SK-N-SH treated with all-trans-retinoic acid at 6 μM for 48 hours (cell line): ENCODE measurements at regions not wholly inside any gene's neighbourhood (a gene's known extent, or its start where the extent isn't known, plus 50 kb on each side); places are given as distances from the start of the nearest gene placed in this dataset.

Experiments used
- BACH2 ChIP-seq: fragments of 250-450 bp; sonication (Bioruptor Pico); IDR thresholded peaks from 2 replicates; pipeline ENCODE4 v1.9.0; 2021; ENCODE audit warnings: mild to moderate bottlenecking, borderline replicate concordance
- ISL1 ChIP-seq: fragments of 250-450 bp; sonication (Bioruptor Pico); IDR thresholded peaks from 2 replicates; pipeline ENCODE4 v2.1.2; 2022; ENCODE audit warnings: mild to moderate bottlenecking, moderate library complexity
- PPARA ChIP-seq: fragments of 250-450 bp; sonication (Bioruptor Pico); IDR thresholded peaks from 2 replicates; pipeline ENCODE4 v1.5.0; 2020; ENCODE audit warnings: mild to moderate bottlenecking, borderline replicate concordance
- RARB ChIP-seq: fragments of 250-450 bp; sonication (Bioruptor Pico); IDR thresholded peaks from 2 replicates; pipeline ENCODE4 v1.8.0; 2021; ENCODE audit warnings: mild to moderate bottlenecking, moderate library complexity
- TOX ChIP-seq: fragments of 250-450 bp; sonication (Bioruptor Pico); IDR thresholded peaks from 2 replicates; pipeline ENCODE4 v1.8.0; 2021; ENCODE audit warnings: mild to moderate bottlenecking, moderate library complexity, borderline replicate concordance
- ZC3H10 ChIP-seq: fragments of 250-450 bp; sonication (Bioruptor Pico); IDR thresholded peaks from 2 replicates; pipeline ENCODE4 v1.5.1; 2021; ENCODE audit warnings: mild to moderate bottlenecking, moderate library complexity
- ZFP3 ChIP-seq: fragments of 250-450 bp; sonication (Bioruptor Pico); IDR thresholded peaks from 2 replicates; pipeline ENCODE4 v1.5.0; 2020; ENCODE audit warnings: mild to moderate bottlenecking, moderate library complexity
- ZFP30 ChIP-seq: fragments of 450-650 bp; formaldehyde crosslinking; IDR thresholded peaks from 2 replicates; pipeline ENCODE4 v1.5.0; 2022; ENCODE audit warnings: mild to moderate bottlenecking, moderate library complexity
- ZNF8 ChIP-seq: fragments of 450-650 bp; formaldehyde crosslinking; IDR thresholded peaks from 2 replicates; pipeline ENCODE4 v1.5.0; 2020; ENCODE audit warnings: mild to moderate bottlenecking, moderate library complexity
- TF ChIP-seq, protein P1 (sequence below): fragments of 250-450 bp; sonication (Bioruptor Pico); IDR thresholded peaks from 2 replicates; pipeline ENCODE4 v1.5.0; 2020; ENCODE audit warnings: mild to moderate bottlenecking, moderate library complexity
- TF ChIP-seq, protein P2 (sequence below): fragments of 250-450 bp; sonication (Bioruptor Pico); IDR thresholded peaks from 2 replicates; pipeline ENCODE4 v1.5.1; 2021; ENCODE audit warnings: mild to moderate bottlenecking, moderate library complexity
- TF ChIP-seq, protein P3 (sequence below): fragments of 250-450 bp; sonication (Bioruptor Pico); IDR thresholded peaks from 2 replicates; pipeline ENCODE4 v1.5.1; 2020; ENCODE audit warnings: low read depth, mild to moderate bottlenecking, moderate library complexity
- TF ChIP-seq, protein P4 (sequence below): fragments of 250-450 bp; sonication (Bioruptor Pico); IDR thresholded peaks from 2 replicates; pipeline ENCODE4 v1.8.0; 2020; ENCODE audit warnings: mild to moderate bottlenecking, moderate library complexity, borderline replicate concordance

DNA sequence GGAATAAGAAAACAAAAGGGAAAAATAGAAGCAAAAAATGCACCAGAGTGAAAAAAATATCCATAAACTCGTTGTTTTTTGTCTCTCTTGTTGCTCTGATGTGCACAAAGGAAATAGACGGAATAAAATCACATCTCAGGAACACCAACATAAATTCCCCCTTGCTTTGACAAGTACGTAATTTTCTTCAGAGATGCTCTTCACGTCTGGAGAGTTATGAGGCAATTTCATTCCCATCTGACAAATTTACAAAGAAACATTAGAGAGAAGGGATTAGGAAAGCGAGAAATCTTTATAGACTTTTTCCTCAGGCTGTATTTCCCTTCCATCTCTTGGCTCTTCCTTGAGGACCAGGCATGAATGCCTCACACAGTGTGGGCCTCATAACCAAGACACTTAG is 250.1 kb upstream of the ZFP64 start:
- TF ChIP-seq RARB (CRISPR knock-in tag) (no peak), ZC3H10 (CRISPR knock-in tag) (no peak), ZNF8 (CRISPR knock-in tag) (no peak), ISL1 (CRISPR knock-in tag) (no peak), PPARA (CRISPR knock-in tag) (no peak), ZFP3 (CRISPR knock-in tag) (no peak), BACH2 (CRISPR knock-in tag) (no peak), ZFP30 (no peak), TOX (no peak)
- TF ChIP-seq, protein P1, sequence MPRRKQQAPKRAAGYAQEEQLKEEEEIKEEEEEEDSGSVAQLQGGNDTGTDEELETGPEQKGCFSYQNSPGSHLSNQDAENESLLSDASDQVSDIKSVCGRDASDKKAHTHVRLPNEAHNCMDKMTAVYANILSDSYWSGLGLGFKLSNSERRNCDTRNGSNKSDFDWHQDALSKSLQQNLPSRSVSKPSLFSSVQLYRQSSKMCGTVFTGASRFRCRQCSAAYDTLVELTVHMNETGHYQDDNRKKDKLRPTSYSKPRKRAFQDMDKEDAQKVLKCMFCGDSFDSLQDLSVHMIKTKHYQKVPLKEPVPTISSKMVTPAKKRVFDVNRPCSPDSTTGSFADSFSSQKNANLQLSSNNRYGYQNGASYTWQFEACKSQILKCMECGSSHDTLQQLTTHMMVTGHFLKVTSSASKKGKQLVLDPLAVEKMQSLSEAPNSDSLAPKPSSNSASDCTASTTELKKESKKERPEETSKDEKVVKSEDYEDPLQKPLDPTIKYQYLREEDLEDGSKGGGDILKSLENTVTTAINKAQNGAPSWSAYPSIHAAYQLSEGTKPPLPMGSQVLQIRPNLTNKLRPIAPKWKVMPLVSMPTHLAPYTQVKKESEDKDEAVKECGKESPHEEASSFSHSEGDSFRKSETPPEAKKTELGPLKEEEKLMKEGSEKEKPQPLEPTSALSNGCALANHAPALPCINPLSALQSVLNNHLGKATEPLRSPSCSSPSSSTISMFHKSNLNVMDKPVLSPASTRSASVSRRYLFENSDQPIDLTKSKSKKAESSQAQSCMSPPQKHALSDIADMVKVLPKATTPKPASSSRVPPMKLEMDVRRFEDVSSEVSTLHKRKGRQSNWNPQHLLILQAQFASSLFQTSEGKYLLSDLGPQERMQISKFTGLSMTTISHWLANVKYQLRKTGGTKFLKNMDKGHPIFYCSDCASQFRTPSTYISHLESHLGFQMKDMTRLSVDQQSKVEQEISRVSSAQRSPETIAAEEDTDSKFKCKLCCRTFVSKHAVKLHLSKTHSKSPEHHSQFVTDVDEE (CRISPR knock-in tag) = no peak
- TF ChIP-seq, protein P2, sequence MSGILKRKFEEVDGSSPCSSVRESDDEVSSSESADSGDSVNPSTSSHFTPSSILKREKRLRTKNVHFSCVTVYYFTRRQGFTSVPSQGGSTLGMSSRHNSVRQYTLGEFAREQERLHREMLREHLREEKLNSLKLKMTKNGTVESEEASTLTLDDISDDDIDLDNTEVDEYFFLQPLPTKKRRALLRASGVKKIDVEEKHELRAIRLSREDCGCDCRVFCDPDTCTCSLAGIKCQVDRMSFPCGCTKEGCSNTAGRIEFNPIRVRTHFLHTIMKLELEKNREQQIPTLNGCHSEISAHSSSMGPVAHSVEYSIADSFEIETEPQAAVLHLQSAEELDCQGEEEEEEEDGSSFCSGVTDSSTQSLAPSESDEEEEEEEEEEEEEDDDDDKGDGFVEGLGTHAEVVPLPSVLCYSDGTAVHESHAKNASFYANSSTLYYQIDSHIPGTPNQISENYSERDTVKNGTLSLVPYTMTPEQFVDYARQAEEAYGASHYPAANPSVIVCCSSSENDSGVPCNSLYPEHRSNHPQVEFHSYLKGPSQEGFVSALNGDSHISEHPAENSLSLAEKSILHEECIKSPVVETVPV = no peak
- TF ChIP-seq, protein P3, sequence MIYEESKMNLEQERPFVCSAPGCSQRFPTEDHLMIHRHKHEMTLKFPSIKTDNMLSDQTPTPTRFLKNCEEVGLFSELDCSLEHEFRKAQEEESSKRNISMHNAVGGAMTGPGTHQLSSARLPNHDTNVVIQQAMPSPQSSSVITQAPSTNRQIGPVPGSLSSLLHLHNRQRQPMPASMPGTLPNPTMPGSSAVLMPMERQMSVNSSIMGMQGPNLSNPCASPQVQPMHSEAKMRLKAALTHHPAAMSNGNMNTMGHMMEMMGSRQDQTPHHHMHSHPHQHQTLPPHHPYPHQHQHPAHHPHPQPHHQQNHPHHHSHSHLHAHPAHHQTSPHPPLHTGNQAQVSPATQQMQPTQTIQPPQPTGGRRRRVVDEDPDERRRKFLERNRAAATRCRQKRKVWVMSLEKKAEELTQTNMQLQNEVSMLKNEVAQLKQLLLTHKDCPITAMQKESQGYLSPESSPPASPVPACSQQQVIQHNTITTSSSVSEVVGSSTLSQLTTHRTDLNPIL (CRISPR knock-in tag) = no peak
- TF ChIP-seq, protein P4, sequence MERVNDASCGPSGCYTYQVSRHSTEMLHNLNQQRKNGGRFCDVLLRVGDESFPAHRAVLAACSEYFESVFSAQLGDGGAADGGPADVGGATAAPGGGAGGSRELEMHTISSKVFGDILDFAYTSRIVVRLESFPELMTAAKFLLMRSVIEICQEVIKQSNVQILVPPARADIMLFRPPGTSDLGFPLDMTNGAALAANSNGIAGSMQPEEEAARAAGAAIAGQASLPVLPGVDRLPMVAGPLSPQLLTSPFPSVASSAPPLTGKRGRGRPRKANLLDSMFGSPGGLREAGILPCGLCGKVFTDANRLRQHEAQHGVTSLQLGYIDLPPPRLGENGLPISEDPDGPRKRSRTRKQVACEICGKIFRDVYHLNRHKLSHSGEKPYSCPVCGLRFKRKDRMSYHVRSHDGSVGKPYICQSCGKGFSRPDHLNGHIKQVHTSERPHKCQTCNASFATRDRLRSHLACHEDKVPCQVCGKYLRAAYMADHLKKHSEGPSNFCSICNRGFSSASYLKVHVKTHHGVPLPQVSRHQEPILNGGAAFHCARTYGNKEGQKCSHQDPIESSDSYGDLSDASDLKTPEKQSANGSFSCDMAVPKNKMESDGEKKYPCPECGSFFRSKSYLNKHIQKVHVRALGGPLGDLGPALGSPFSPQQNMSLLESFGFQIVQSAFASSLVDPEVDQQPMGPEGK (CRISPR knock-in tag) = no peak
